GM19035 (cell line): ENCODE measurements at regions not wholly inside any gene's neighbourhood (a gene's known extent, or its start where the extent isn't known, plus 50 kb on each side); places are given as distances from the start of the nearest gene placed in this dataset.
"Not testable (repeated sequence)": the region's sequence is repeated elsewhere in the genome, so short reads cannot be mapped to it uniquely, and the experiment has no call there.

Source experiments
- ATAC-seq: cut with Tn5 transposase; IDR thresholded peaks from one replicate; pipeline ENCODE4 v1.9.1; 2021; ENCODE audit not compliant: unreplicated experiment

GRCh38 chr2:7145707-7146106 lies 228.5 kb downstream of the RNF144A start:
- no peak for ATAC-seq

GRCh38 chr2:7146151-7146550 lies 228.9 kb downstream of the RNF144A start:
- ATAC-seq = no peak

GRCh38 chr2:7154656-7155055 lies 237.4 kb downstream of the RNF144A start:
- ATAC-seq = no peak

GRCh38 chr2:7161501-7161900 lies 244.3 kb downstream of the RNF144A start:
- ATAC-seq = no peak

- ATAC-seq = no peak
Measured at GRCh38 chr2:7165736-7166135, 248.5 kb downstream of the RNF144A start.

- no peak for ATAC-seq
Measured at GRCh38 chr2:7167801-7168411, 250.7 kb downstream of the RNF144A start.

GRCh38 chr2:7169593-7169992 lies 252.4 kb downstream of the RNF144A start:
- ATAC-seq = no peak

GRCh38 chr2:7178996-7179395 lies 261.8 kb downstream of the RNF144A start:
- not testable (repeated sequence) for ATAC-seq

- no peak for ATAC-seq
Measured at GRCh38 chr2:7180638-7181370, 263.6 kb downstream of the RNF144A start.

- ATAC-seq = no peak
Measured at GRCh38 chr2:7182525-7182924, 265.3 kb downstream of the RNF144A start.

GRCh38 chr2:7189106-7189505 lies 271.9 kb downstream of the RNF144A start:
- ATAC-seq = no peak

- no peak for ATAC-seq
Measured at GRCh38 chr2:7190587-7191324, 273.5 kb downstream of the RNF144A start.

GRCh38 chr2:7191932-7192331 lies 274.7 kb downstream of the RNF144A start:
- no peak for ATAC-seq

- no peak for ATAC-seq
Measured at GRCh38 chr2:7193457-7193856, 276.2 kb downstream of the RNF144A start.

GRCh38 chr2:7194950-7195349 lies 277.7 kb downstream of the RNF144A start:
- ATAC-seq = no peak

GRCh38 chr2:7196883-7197282 lies 279.7 kb downstream of the RNF144A start:
- ATAC-seq = no peak

GRCh38 chr2:7201851-7202250 lies 284.6 kb downstream of the RNF144A start:
- ATAC-seq = no peak

- no peak for ATAC-seq
Measured at GRCh38 chr2:7203056-7203467, 285.9 kb downstream of the RNF144A start.

GRCh38 chr2:7205151-7205830 lies 288.1 kb downstream of the RNF144A start:
- no peak for ATAC-seq

GRCh38 chr2:7206111-7206810 lies 289.0 kb downstream of the RNF144A start:
- ATAC-seq = no peak

GRCh38 chr2:7207631-7208030 lies 290.4 kb downstream of the RNF144A start:
- no peak for ATAC-seq
